H9 (cell line): ENCODE measurements at regions not wholly inside any gene's neighbourhood (a gene's known extent, or its start where the extent isn't known, plus 50 kb on each side); places are given as distances from the start of the nearest gene placed in this dataset.

Source experiments
- DNase-seq: peaks from one replicate; pipeline ENCODE4 v3.0.0-alpha.2; 2017
- H2AFZ ChIP-seq: one replicate; pipeline ENCODE4 v1.6.1; 2013; ENCODE audit warnings: mild to moderate bottlenecking, low read length, control low read depth, moderate library complexity
- H2AK5ac ChIP-seq: 2 replicates; pipeline ENCODE4 v1.6.1; 2013; ENCODE audit warnings: low read length, control low read depth, mixed read lengths; ENCODE audit not compliant: insufficient read length
- H2BK120ac ChIP-seq: one replicate; pipeline ENCODE4 v1.6.1; 2013; ENCODE audit warnings: low read depth, mild to moderate bottlenecking, low read length, control low read depth, inconsistent platforms; ENCODE audit not compliant: poor library complexity, severe bottlenecking
- H2BK12ac ChIP-seq: 2 replicates; pipeline ENCODE4 v1.6.1; 2013; ENCODE audit warnings: low read length, control low read depth, mixed read lengths, low read depth; ENCODE audit not compliant: insufficient read length
- H2BK15ac ChIP-seq: 2 replicates; pipeline ENCODE4 v1.6.1; 2013; ENCODE audit warnings: low read depth, low read length, control low read depth
- H2BK20ac ChIP-seq: one replicate; pipeline ENCODE4 v1.6.1; 2013; ENCODE audit warnings: low read depth, mild to moderate bottlenecking, low read length, control low read depth, inconsistent platforms; ENCODE audit not compliant: poor library complexity, severe bottlenecking
- H2BK5ac ChIP-seq: 2 replicates; pipeline ENCODE4 v1.6.1; 2013; ENCODE audit warnings: low read length, control low read depth, mixed read lengths; ENCODE audit not compliant: insufficient read length
- H3K14ac ChIP-seq: 2 replicates; pipeline ENCODE4 v1.6.1; 2013; ENCODE audit warnings: low read length, control low read depth; ENCODE audit not compliant: insufficient read depth
- H3K18ac ChIP-seq: 2 replicates; pipeline ENCODE4 v1.6.1; 2013; ENCODE audit warnings: low read depth, mild to moderate bottlenecking, mixed read lengths, low read length, control low read depth; ENCODE audit not compliant: insufficient read length
- H3K23ac ChIP-seq: 2 replicates; pipeline ENCODE4 v1.6.1; 2013; ENCODE audit warnings: low read length, control low read depth, mixed read lengths, low read depth; ENCODE audit not compliant: insufficient read length
- H3K23me2 ChIP-seq: 2 replicates; pipeline ENCODE4 v1.6.1; 2013; ENCODE audit warnings: low read depth, mild to moderate bottlenecking, mixed read lengths, low read length, control low read depth; ENCODE audit not compliant: insufficient read length, poor library complexity, severe bottlenecking
- H3K27ac ChIP-seq: 2 replicates; pipeline ENCODE4 v1.5.1; 2013; ENCODE audit warnings: low read length, control low read depth, mixed read lengths, low read depth; ENCODE audit not compliant: insufficient read length
- H3K27me3 ChIP-seq: 2 replicates; pipeline ENCODE4 v1.6.1; 2013; ENCODE audit warnings: low read length, control low read depth, inconsistent platforms; ENCODE audit not compliant: insufficient read depth
- H3K4ac ChIP-seq: 2 replicates; pipeline ENCODE4 v1.6.1; 2013; ENCODE audit warnings: low read depth, mild to moderate bottlenecking, control low read depth, inconsistent platforms, low read length, moderate library complexity
- H3K4me1 ChIP-seq: 2 replicates; pipeline ENCODE4 v1.6.1; 2013; ENCODE audit warnings: low read length, control low read depth, inconsistent platforms; ENCODE audit not compliant: insufficient read depth
- H3K4me2 ChIP-seq: 2 replicates; pipeline ENCODE4 v1.6.1; 2013; ENCODE audit warnings: low read length, control low read depth, mixed read lengths; ENCODE audit not compliant: insufficient read length, insufficient read depth
- H3K56ac ChIP-seq: 2 replicates; pipeline ENCODE4 v1.6.1; 2013; ENCODE audit warnings: low read depth, mild to moderate bottlenecking, mixed read lengths, low read length, control low read depth; ENCODE audit not compliant: insufficient read length
- H3K79me1 ChIP-seq: 2 replicates; pipeline ENCODE4 v1.6.1; 2013; ENCODE audit warnings: low read depth, mild to moderate bottlenecking, moderate library complexity, low read length, control low read depth, inconsistent platforms; ENCODE audit not compliant: insufficient read depth, poor library complexity, severe bottlenecking
- H3K79me2 ChIP-seq: 2 replicates; pipeline ENCODE4 v1.6.1; 2013; ENCODE audit warnings: low read length, control low read depth, inconsistent platforms; ENCODE audit not compliant: insufficient read depth
- H3K9ac ChIP-seq: 2 replicates; pipeline ENCODE4 v1.6.1; 2013; ENCODE audit warnings: low read length, control low read depth, mixed read lengths; ENCODE audit not compliant: insufficient read length; ENCODE audit errors: extremely low read depth
- H3K9me3 ChIP-seq: one replicate; pipeline ENCODE4 v1.6.1; 2013; ENCODE audit warnings: low read depth, low read length, inconsistent platforms; ENCODE audit not compliant: control insufficient read depth
- H3T11ph ChIP-seq: one replicate; pipeline ENCODE4 v1.6.1; 2013; ENCODE audit warnings: mild to moderate bottlenecking, low read length, control low read depth, inconsistent platforms
- H4K20me1 ChIP-seq: one replicate; pipeline ENCODE4 v1.6.1; 2013; ENCODE audit not compliant: control insufficient read depth, insufficient read length, insufficient read depth
- H4K5ac ChIP-seq: 2 replicates; pipeline ENCODE4 v1.6.1; 2013; ENCODE audit warnings: low read depth, mild to moderate bottlenecking, mixed read lengths, low read length, control low read depth; ENCODE audit not compliant: insufficient read length
- H4K8ac ChIP-seq: replicated peaks from 2 replicates; pipeline ENCODE4 v1.6.1; 2013; ENCODE audit warnings: low read length, control low read depth, mixed read lengths, low read depth; ENCODE audit not compliant: insufficient read length
- H4K91ac ChIP-seq: 2 replicates; pipeline ENCODE4 v1.6.1; 2013; ENCODE audit warnings: low read depth, mild to moderate bottlenecking, moderate library complexity, mixed read lengths, low read length, control low read depth; ENCODE audit not compliant: insufficient read length
- H3K27ac Mint-ChIP-seq, 3 experiments: 2 replicates in 2 of 3; 3 replicates in 1 of 3; pipeline ENCODE4 v1.8.0; 2020 to 2021; ENCODE audit warnings: mixed read lengths in 3 of 3, mild to moderate bottlenecking in 1 of 3, moderate library complexity in 1 of 3
- H3K27me3 Mint-ChIP-seq: 2 replicates; pipeline ENCODE4 v1.8.0; 2021; ENCODE audit warnings: low read depth, mild to moderate bottlenecking, moderate library complexity, mixed read lengths
- H3K36me3 Mint-ChIP-seq, 3 experiments: 2 replicates in 2 of 3; 3 replicates in 1 of 3; pipeline ENCODE4 v1.8.0; 2020 to 2021; ENCODE audit warnings: low read depth in 3 of 3, mixed read lengths in 3 of 3; ENCODE audit not compliant: insufficient read depth in 1 of 3
- H3K4me1 Mint-ChIP-seq, 2 experiments: 2 replicates each; pipeline ENCODE4 v1.8.0; 2020; ENCODE audit warnings: mixed read lengths in 2 of 2
- H3K4me3 Mint-ChIP-seq, 2 experiments: 2 replicates in 1 of 2; 3 replicates in 1 of 2; pipeline ENCODE4 v1.8.0; 2020 to 2021; ENCODE audit warnings: mild to moderate bottlenecking in 2 of 2, mixed read lengths in 2 of 2, moderate library complexity in 1 of 2
- H3K9me3 Mint-ChIP-seq, 2 experiments: 2 replicates in 1 of 2; 3 replicates in 1 of 2; pipeline ENCODE4 v1.8.0; 2020; ENCODE audit warnings: mild to moderate bottlenecking in 2 of 2, mixed read lengths in 2 of 2, moderate library complexity in 1 of 2
- WGBS: extraction: QIAGEN DNeasy Blood & Tissue Kit; methylation state at CpG from one replicate; pipeline ENCODE4 v1.1.7; 2013; ENCODE audit warnings: missing lambda C conversion rate, low lambda C conversion rate, mixed read lengths; ENCODE audit not compliant: insufficient read length; ENCODE audit errors: extremely low coverage; 5-methylcytosine and 5-hydroxymethylcytosine counted together
- TF ChIP-seq, protein P1 (sequence below): fragments of 200-600 bp; sonication (generic); conservative IDR thresholded peaks from 3 replicates; pipeline ENCODE4 v1.8.0; 2021; ENCODE audit warnings: antibody characterized with exemption, mild to moderate bottlenecking

DNA sequence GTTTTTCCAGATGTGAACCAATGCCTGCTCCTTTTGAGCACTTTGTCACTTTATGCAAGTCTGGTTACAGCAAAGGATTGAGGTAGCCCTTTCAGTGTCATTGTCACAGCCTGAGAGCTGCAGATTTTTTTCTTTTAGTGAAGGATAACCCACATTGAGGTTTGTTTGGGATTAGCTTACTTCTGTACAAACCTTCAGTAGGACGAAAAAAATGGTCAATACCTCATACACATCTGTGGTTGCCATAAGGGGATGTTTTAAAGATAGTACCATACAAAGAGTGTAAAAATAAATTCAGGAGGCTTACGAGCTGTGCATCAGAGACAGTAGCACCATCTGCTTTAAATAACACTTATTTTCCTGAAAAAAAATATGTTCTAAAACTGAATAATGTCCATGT, 566.0 kb downstream of the AJAP1 start:
- Histone ChIP-seq H4K20me1 (no peaks in the 10 kb centered on the region), H4K5ac (no peak overlapping the region), H2BK15ac (no peak overlapping the region), H3K9me3 (no peaks in the 10 kb centered on the region), H3K27me3 (peaks cover 45% of the 10 kb centered on the region; the same call in 1 of the 2 replicates), H3K4me1 (peaks cover 2% of the 10 kb centered on the region; the same call in 1 of the 2 replicates), H2BK120ac (no peak overlapping the region), H2BK5ac (no peak overlapping the region), H2BK20ac (no peak overlapping the region), H2BK12ac (no peak overlapping the region), H3K27ac (no peak overlapping the region), H4K8ac (no peak overlapping the region), H3K23ac (no peak overlapping the region), H3K4me2 (no peak overlapping the region), H3K18ac (no peak overlapping the region), H3K14ac (no peak overlapping the region), H3K56ac (no peak overlapping the region), H3K23me2 (no peaks in the 10 kb centered on the region), H2AK5ac (no peak overlapping the region), H3K4ac (no peak overlapping the region), H4K91ac (no peak overlapping the region), H3T11ph (no peak overlapping the region), H3K9ac (no peak overlapping the region), H3K79me2 (no peaks in the 10 kb centered on the region), H3K79me1 (no peaks in the 10 kb centered on the region), H2AFZ (no peak overlapping the region)
- Mint-ChIP-seq H3K36me3 (peaks cover 0 to 3% (median 0%) of the 10 kb centered on the region in 3 experiments; a peak in 2 of 7 replicates), H3K27me3 (peaks cover 95% of the 10 kb centered on the region), H3K27ac (no peak overlapping the region), H3K4me3 (no peak overlapping the region), H3K4me1 (peaks cover 4 to 10% of the 10 kb centered on the region in 2 experiments), H3K9me3 (no peaks in the 10 kb centered on the region)
- TF ChIP-seq, protein P1, sequence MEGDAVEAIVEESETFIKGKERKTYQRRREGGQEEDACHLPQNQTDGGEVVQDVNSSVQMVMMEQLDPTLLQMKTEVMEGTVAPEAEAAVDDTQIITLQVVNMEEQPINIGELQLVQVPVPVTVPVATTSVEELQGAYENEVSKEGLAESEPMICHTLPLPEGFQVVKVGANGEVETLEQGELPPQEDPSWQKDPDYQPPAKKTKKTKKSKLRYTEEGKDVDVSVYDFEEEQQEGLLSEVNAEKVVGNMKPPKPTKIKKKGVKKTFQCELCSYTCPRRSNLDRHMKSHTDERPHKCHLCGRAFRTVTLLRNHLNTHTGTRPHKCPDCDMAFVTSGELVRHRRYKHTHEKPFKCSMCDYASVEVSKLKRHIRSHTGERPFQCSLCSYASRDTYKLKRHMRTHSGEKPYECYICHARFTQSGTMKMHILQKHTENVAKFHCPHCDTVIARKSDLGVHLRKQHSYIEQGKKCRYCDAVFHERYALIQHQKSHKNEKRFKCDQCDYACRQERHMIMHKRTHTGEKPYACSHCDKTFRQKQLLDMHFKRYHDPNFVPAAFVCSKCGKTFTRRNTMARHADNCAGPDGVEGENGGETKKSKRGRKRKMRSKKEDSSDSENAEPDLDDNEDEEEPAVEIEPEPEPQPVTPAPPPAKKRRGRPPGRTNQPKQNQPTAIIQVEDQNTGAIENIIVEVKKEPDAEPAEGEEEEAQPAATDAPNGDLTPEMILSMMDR, result no peak
- WGBS, result no CpG with 5 or more reads among the region's 2 CpGs
- no peak for DNase-seq
